BLaER1 treated with 17β-estradiol and CSF1 and Interleukin-3, amounts not matched to agents 10 nM and 100 nM (cell line): ENCODE measurements at regions not wholly inside any gene's neighbourhood (a gene's known extent, or its start where the extent isn't known, plus 50 kb on each side); places are given as distances from the start of the nearest gene placed in this dataset.

Source experiments
- H3K27ac ChIP-seq, 11 experiments: shearing (Covaris generic); formaldehyde crosslinking; 2 replicates each; pipeline ENCODE4 v1.8.1; 2022
- H3K27me3 ChIP-seq, 11 experiments: shearing (Covaris generic); formaldehyde crosslinking; 2 replicates each; pipeline ENCODE4 v1.8.1; 2022
- H3K36me3 ChIP-seq, 11 experiments: shearing (Covaris generic); formaldehyde crosslinking; 2 replicates each; pipeline ENCODE4 v1.8.1; 2022
- H3K4me1 ChIP-seq, 10 experiments: shearing (Covaris generic); formaldehyde crosslinking; 2 replicates each; pipeline ENCODE4 v1.8.1; 2022
- H3K4me2 ChIP-seq, 11 experiments: shearing (Covaris generic); formaldehyde crosslinking; 2 replicates each; pipeline ENCODE4 v1.8.1; 2022
- H3K4me3 ChIP-seq, 10 experiments: shearing (Covaris generic); formaldehyde crosslinking; 2 replicates each; pipeline ENCODE4 v1.8.1; 2022
- H3K9ac ChIP-seq, 11 experiments: shearing (Covaris generic); formaldehyde crosslinking; 2 replicates each; pipeline ENCODE4 v1.8.1; 2022
- H3K9me3 ChIP-seq, 11 experiments: shearing (Covaris generic); formaldehyde crosslinking; replicated peaks in 1 of 11; 2 replicates each; pipeline ENCODE4 v1.8.1; 2022
- H4K20me1 ChIP-seq, 11 experiments: shearing (Covaris generic); formaldehyde crosslinking; 2 replicates each; pipeline ENCODE4 v1.8.1; 2022
- Cebpa-rat ChIP-seq, 11 experiments: shearing (Covaris generic); IDR thresholded peaks; 2 replicates each; pipeline ENCODE4 v1.8.1; 2022

DNA sequence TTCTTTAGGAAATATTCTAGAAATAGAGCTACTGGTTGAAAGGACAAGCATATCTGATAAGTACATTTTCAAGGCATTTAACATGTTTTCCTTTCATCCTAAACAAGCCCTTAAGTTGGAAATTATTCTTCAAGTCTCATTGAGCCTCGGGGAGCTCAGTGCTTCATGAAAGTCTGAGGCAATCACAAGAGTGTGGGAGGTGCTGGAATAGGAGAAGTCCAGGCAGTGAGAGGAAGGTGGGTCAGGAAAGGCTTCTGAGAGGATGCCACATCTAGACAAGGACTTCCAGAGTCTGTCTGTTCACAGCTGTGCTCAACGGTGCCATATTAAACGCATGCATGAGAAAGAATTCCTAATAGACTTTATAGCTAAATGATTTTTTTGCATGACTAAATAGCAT, 69.8 kb downstream of the CD83 start:
- Histone ChIP-seq H3K27me3 (no peaks in the 10 kb centered on the region), H3K36me3 (no peaks in the 10 kb centered on the region), H3K4me2 (no peak overlapping the region), H3K27ac (no peak overlapping the region), H3K9me3 (peaks cover 0 to 5% (median 0%) of the 10 kb centered on the region in 11 experiments; a peak in 3 of 22 replicates), H3K9ac (no peak overlapping the region), H4K20me1 (no peaks in the 10 kb centered on the region), H3K4me1 (no peaks in the 10 kb centered on the region), H3K4me3 (no peak overlapping the region)
- no peak for TF ChIP-seq Cebpa-rat (IDR thresholded peaks at IDR 0.05)

DNA sequence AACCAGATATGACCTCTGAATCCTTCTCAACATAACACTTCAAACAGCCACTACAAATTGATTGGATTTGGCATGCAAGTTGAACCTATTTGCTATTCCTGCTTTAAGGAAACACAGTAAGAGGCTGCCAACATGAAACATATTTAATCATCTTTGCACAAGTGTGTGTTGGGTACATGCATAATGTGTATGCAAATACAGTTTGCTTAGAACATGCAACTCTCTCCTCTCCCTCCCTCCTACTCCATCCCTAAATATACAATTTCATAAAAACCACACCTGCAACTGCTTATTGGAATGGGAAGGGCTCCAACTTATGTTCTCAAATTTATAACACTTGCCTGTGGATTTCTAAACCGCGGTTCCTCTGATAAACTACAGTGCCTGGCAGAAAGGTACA, 71.5 kb downstream of the CD83 start:
- no peak overlapping the region for H3K4me3 ChIP-seq
- no peaks in the 10 kb centered on the region for H3K27me3 ChIP-seq
- peaks cover 0 to 5% (median 0%) of the 10 kb centered on the region in 11 experiments; a peak in 3 of 22 replicates for H3K9me3 ChIP-seq
- H3K4me2 ChIP-seq = no peak overlapping the region
- no peak overlapping the region for H3K9ac ChIP-seq
- H3K27ac ChIP-seq = no peak overlapping the region
- H3K4me1 ChIP-seq = no peaks in the 10 kb centered on the region
- no peaks in the 10 kb centered on the region for H3K36me3 ChIP-seq
- no peaks in the 10 kb centered on the region for H4K20me1 ChIP-seq
- TF ChIP-seq Cebpa-rat (IDR thresholded peaks at IDR 0.05) = no peak

GRCh38 chr6:14190191-14190928, 72.8 kb downstream of the CD83 start:
- peaks cover 0 to 3% (median 0%) of the 10 kb centered on the region in 11 experiments; a peak in 3 of 22 replicates for H3K9me3 ChIP-seq
- no peak overlapping the region for H3K4me3 ChIP-seq
- H3K27me3 ChIP-seq = no peaks in the 10 kb centered on the region
- no peaks in the 10 kb centered on the region for H4K20me1 ChIP-seq
- H3K9ac ChIP-seq = no peak overlapping the region
- no peak overlapping the region for H3K27ac ChIP-seq
- no peaks in the 10 kb centered on the region for H3K36me3 ChIP-seq
- no peaks in the 10 kb centered on the region for H3K4me1 ChIP-seq
- TF ChIP-seq Cebpa-rat (IDR thresholded peaks at IDR 0.05) = no peak
- H3K4me2 ChIP-seq = no peak overlapping the region

DNA sequence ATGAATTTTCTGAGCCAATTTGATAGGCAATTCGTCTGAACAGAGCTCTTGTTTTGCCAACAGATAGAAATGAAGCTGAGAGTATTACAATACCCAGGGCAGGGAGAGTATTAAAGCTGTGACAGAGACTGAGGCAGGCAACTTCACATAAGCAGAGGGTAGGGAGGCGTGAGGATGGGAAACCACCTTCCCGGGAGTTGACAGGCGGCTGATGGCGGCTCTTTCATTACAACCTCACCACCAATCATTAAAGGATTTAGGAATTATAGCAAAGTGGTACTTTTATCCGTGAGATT, 73.3 kb downstream of the CD83 start:
- Histone ChIP-seq H3K36me3 (no peaks in the 10 kb centered on the region), H3K9ac (no peak overlapping the region), H3K4me1 (no peaks in the 10 kb centered on the region), H3K4me2 (no peak overlapping the region), H3K4me3 (no peak overlapping the region), H3K9me3 (no peaks in the 10 kb centered on the region), H4K20me1 (no peaks in the 10 kb centered on the region), H3K27ac (no peak overlapping the region), H3K27me3 (no peaks in the 10 kb centered on the region)
- no peak for TF ChIP-seq Cebpa-rat (IDR thresholded peaks at IDR 0.05)

DNA sequence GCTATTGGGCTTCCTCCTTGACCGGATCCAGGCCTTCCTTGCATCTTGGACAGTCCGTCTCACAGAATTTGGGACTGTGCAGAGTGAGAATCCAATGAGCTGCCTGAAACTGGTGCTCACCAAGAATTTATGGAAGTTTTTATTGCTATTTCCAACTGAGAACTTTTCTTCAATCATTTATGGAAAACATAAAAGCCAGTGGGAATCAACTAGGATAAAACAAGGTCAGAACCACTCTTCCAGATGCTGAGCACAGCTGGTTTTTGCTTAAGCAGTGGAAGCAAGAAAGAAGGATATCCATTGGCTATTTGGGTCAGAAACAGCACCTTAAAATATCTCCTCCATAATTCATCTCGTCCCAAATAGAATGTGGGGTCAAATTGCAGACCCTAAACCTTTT, 74.2 kb downstream of the CD83 start:
- no peaks in the 10 kb centered on the region for H3K27me3 ChIP-seq
- no peak for TF ChIP-seq Cebpa-rat (IDR thresholded peaks at IDR 0.05)
- no peak overlapping the region for H3K9ac ChIP-seq
- H3K9me3 ChIP-seq = no peaks in the 10 kb centered on the region
- no peaks in the 10 kb centered on the region for H3K36me3 ChIP-seq
- H4K20me1 ChIP-seq = no peaks in the 10 kb centered on the region
- no peaks in the 10 kb centered on the region for H3K4me1 ChIP-seq
- H3K4me2 ChIP-seq = no peak overlapping the region
- no peak overlapping the region for H3K27ac ChIP-seq
- no peak overlapping the region for H3K4me3 ChIP-seq

GRCh38 chr6:14192216-14192788, 74.7 kb downstream of the CD83 start:
- H4K20me1 ChIP-seq = no peaks in the 10 kb centered on the region
- no peak overlapping the region for H3K27ac ChIP-seq
- no peaks in the 10 kb centered on the region for H3K27me3 ChIP-seq
- H3K36me3 ChIP-seq = no peaks in the 10 kb centered on the region
- H3K4me1 ChIP-seq = no peaks in the 10 kb centered on the region
- H3K9me3 ChIP-seq = no peaks in the 10 kb centered on the region
- H3K4me2 ChIP-seq = no peak overlapping the region
- H3K4me3 ChIP-seq = no peak overlapping the region
- no peak overlapping the region for H3K9ac ChIP-seq
- no peak for TF ChIP-seq Cebpa-rat (IDR thresholded peaks at IDR 0.05)

DNA sequence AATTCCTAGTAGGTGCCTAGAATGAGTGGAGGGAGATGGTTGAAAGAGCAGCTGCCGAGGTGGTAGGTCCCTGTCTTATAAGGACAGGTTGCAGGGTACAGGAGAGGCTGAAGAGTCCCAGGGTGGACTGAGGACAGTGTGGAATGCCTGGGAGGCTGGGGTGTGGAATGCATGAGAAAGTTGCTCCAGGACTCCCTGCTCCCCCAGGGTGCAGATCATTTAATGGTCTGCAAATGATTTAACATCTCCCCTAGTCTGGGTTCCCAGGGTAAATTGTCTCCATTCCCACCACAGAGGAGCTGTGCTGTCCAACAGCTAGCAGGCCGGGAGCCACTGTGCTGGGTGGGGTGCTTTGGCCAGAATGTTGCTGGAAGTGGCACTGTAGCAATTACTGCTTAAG, 76.0 kb downstream of the CD83 start:
- no peak overlapping the region for H3K4me3 ChIP-seq
- no peaks in the 10 kb centered on the region for H3K9me3 ChIP-seq
- H3K27ac ChIP-seq = no peak overlapping the region
- H3K36me3 ChIP-seq = no peaks in the 10 kb centered on the region
- H3K4me2 ChIP-seq = no peak overlapping the region
- no peak overlapping the region for H3K9ac ChIP-seq
- no peaks in the 10 kb centered on the region for H4K20me1 ChIP-seq
- H3K27me3 ChIP-seq = no peaks in the 10 kb centered on the region
- no peaks in the 10 kb centered on the region for H3K4me1 ChIP-seq
- TF ChIP-seq Cebpa-rat (IDR thresholded peaks at IDR 0.05) = no peak

DNA sequence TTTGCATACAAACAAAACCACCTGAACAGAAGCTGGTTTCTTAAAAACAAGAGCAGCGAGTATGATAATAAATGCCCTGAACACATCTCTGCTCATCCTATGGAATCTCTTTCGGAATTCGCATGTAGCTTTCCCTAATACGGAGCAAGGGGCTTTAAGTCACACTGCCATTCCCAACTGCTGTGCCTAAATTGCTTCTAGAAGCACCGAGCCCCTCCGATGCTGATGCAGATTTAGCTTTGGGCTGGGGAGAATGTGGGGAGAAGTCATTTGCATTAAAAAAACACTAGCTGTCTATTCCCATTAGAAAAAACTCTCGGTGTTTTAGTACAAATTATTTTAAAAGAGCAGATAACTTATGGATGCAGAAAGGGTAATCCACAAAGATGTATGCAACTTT, 76.9 kb downstream of the CD83 start:
- no peak for TF ChIP-seq Cebpa-rat (IDR thresholded peaks at IDR 0.05)
- Histone ChIP-seq H3K27me3 (no peaks in the 10 kb centered on the region), H3K36me3 (no peaks in the 10 kb centered on the region)

DNA sequence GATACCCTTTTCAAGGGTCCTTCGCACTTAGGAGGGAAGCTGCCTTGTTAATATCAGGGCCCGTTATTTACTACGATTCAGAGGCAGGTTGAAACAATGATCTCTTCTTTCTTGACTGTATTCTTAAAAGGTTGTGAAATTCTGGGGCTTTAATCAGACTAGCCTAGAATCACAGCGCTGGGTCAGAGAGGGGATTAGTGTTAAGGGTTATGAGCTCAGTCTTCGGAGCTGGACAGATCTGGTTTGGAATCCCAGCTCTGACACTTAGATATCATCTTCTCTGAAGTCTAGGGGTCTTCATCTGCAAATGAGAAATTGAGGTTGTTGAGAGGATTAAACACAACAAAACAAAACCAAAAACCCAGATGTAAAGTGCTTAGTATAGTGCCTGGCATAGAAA, 77.4 kb downstream of the CD83 start:
- no peak overlapping the region for H3K4me3 ChIP-seq
- no peaks in the 10 kb centered on the region for H3K27me3 ChIP-seq
- H3K9me3 ChIP-seq = peaks cover under 1 to 8% (median 4%) of the 10 kb centered on the region in 11 experiments; a peak in 9 of 22 replicates
- H4K20me1 ChIP-seq = no peaks in the 10 kb centered on the region
- TF ChIP-seq Cebpa-rat (IDR thresholded peaks at IDR 0.05) = no peak
- H3K27ac ChIP-seq = no peak overlapping the region
- no peak overlapping the region for H3K4me2 ChIP-seq
- 0 out of 22 replicates have a peak, but pooled peaks cover 0 to 2% (median 0%) of the 10 kb centered on the region in 11 experiments for H3K36me3 ChIP-seq
- no peaks in the 10 kb centered on the region for H3K4me1 ChIP-seq
- no peak overlapping the region for H3K9ac ChIP-seq

More for the DNA sequence above, 76.9 kb downstream of the CD83 start:
- Histone ChIP-seq H3K4me2 (no peak overlapping the region), H3K4me1 (no peaks in the 10 kb centered on the region), H3K4me3 (no peak overlapping the region), H3K9me3 (peaks cover 0 to 3% (median 0%) of the 10 kb centered on the region in 11 experiments; a peak in 1 of 22 replicates), H4K20me1 (no peaks in the 10 kb centered on the region), H3K9ac (no peak overlapping the region), H3K27ac (no peak overlapping the region)

- Histone ChIP-seq H3K4me2 (no peak overlapping the region), H3K27me3 (no peaks in the 10 kb centered on the region), H3K4me3 (no peak overlapping the region), H3K4me1 (no peaks in the 10 kb centered on the region), H3K27ac (no peak overlapping the region), H3K9me3 (peaks cover 8 to 17% (median 12%) of the 10 kb centered on the region in 11 experiments; a peak in 15 of 22 replicates), H3K36me3 (0 out of 22 replicates have a peak, but pooled peaks cover 0 to 4% (median 0%) of the 10 kb centered on the region in 11 experiments), H3K9ac (no peak overlapping the region), H4K20me1 (no peaks in the 10 kb centered on the region)
- no peak for TF ChIP-seq Cebpa-rat (IDR thresholded peaks at IDR 0.05)
Observed at GRCh38 chr6:14196026-14196425, 78.5 kb downstream of the CD83 start.
